ENCODE measurements at regions not wholly inside any gene's neighbourhood (a gene's known extent, or its start where the extent isn't known, plus 50 kb on each side); places are given as distances from the start of the nearest gene placed in this dataset.
A peak's percentile ranks its signal among the peaks of the same experiment; 100 is the strongest.

- H3K36me3 ChIP-seq: no peaks in the 10 kb centered on the region
- H3K4me1 ChIP-seq: no peaks in the 10 kb centered on the region
- TF ChIP-seq, protein P1, sequence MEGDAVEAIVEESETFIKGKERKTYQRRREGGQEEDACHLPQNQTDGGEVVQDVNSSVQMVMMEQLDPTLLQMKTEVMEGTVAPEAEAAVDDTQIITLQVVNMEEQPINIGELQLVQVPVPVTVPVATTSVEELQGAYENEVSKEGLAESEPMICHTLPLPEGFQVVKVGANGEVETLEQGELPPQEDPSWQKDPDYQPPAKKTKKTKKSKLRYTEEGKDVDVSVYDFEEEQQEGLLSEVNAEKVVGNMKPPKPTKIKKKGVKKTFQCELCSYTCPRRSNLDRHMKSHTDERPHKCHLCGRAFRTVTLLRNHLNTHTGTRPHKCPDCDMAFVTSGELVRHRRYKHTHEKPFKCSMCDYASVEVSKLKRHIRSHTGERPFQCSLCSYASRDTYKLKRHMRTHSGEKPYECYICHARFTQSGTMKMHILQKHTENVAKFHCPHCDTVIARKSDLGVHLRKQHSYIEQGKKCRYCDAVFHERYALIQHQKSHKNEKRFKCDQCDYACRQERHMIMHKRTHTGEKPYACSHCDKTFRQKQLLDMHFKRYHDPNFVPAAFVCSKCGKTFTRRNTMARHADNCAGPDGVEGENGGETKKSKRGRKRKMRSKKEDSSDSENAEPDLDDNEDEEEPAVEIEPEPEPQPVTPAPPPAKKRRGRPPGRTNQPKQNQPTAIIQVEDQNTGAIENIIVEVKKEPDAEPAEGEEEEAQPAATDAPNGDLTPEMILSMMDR (IDR thresholded peaks at IDR 0.05): no peak
- TF ChIP-seq POLR2A (IDR thresholded peaks at IDR 0.05): no peak
- H3K9me3 ChIP-seq: no peaks in the 10 kb centered on the region
- H3K4me3 ChIP-seq: no peak overlapping the region
- H3K27ac ChIP-seq: no peak overlapping the region
- H3K27me3 ChIP-seq: no peaks in the 10 kb centered on the region
- peak in 2 of 3 donors; percentile 9 to 42 for DNase-seq
These were observed 105.9 kb upstream of the HS6ST1 start for GRCh38 chr2:128424406-128425171.

DNA sequence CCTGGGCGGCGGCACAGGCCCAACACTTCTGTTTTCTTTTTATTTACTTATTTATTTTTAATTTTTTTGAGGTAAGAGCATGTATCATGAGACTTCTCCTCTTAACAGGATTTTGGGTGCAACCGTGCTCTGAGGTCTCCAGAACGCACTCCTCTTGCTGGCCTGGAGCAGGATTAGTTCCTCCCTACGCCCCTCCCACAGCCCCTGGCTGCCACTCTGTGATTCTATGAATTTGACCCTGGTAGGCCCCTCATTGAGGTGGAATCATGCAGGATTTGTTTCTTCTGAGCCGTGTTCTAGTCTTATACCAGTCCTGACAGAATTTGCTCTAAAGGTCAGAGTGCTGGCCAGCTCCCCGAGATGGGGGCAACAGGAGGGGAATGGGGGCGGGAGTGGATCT is 106.5 kb upstream of the HS6ST1 start:
- Histone ChIP-seq H3K36me3 (no peaks in the 10 kb centered on the region), H3K9me3 (no peaks in the 10 kb centered on the region), H3K4me1 (no peaks in the 10 kb centered on the region), H3K27ac (no peak overlapping the region), H3K4me3 (no peak overlapping the region), H3K27me3 (no peaks in the 10 kb centered on the region)
- no peak for TF ChIP-seq POLR2A (IDR thresholded peaks at IDR 0.05)
- TF ChIP-seq, protein P1 (IDR thresholded peaks at IDR 0.05): no peak
- peak in 1 of 3 donors; percentile 15 for DNase-seq

DNA sequence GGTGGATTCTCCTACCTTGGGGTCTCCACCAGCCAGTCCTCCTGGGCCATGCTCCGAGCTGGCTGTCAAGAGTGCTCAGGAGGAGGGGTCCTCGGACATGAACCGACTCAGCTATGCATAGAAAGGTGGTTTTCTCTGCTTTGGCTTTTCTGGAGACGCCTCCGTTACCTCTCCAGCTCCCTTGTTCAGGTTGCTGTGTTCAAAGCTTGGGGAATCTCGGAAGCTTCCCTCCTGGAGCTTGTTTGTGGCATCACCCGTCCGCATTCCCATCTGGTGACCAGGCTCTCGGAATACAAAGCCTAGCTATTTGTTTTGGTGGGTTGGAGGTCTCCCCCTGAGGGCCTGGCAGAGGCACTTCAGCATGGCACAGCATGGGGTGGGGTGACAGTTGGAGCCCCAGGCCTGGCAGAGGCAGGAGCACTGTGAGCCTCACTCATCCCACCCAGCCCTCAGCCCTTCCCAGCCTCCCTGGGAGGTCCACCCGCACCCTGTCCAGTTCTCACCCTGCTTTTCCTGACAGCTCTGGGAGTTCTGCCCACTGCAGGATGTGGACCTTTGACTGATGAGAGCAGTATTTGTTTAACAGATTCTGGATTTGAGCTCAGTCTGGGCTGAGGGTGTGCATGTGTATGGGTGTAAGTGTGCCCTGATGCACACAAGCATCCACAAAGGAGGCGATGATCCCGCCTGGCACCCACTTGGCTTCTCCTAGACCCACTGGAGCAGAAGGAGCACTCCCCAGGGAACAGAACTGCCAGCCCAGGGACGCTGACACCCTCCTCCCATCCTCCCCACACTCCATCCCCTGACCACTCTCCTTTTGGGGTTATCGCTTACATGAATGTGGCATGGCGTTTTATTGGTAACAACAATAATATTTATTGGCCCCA is 107.3 kb upstream of the HS6ST1 start:
- Histone ChIP-seq H3K36me3 (no peaks in the 10 kb centered on the region), H3K27ac (no peak overlapping the region), H3K27me3 (no peaks in the 10 kb centered on the region), H3K4me1 (no peaks in the 10 kb centered on the region), H3K4me3 (no peak overlapping the region), H3K9me3 (no peaks in the 10 kb centered on the region)
- no peak for TF ChIP-seq POLR2A (IDR thresholded peaks at IDR 0.05)
- TF ChIP-seq, protein P1 (IDR thresholded peaks at IDR 0.05): no peak
- DNase-seq: peak in 2 of 3 donors; percentile 32 to 41

- TF ChIP-seq POLR2A (IDR thresholded peaks at IDR 0.05): no peak
- TF ChIP-seq, protein P1 (IDR thresholded peaks at IDR 0.05): no peak
- H3K27ac ChIP-seq: no peak overlapping the region
- H3K27me3 ChIP-seq: no peaks in the 10 kb centered on the region
- H3K4me3 ChIP-seq: no peak overlapping the region
- H3K36me3 ChIP-seq: no peaks in the 10 kb centered on the region
- H3K9me3 ChIP-seq: no peaks in the 10 kb centered on the region
- peak in 1 of 3 donors; percentile 7 for DNase-seq
- H3K4me1 ChIP-seq: no peaks in the 10 kb centered on the region
These were observed 108.7 kb upstream of the HS6ST1 start for GRCh38 chr2:128427413-128427755.

- DNase-seq: no peak
- no peaks in the 10 kb centered on the region for H3K36me3 ChIP-seq
- H3K27me3 ChIP-seq: no peaks in the 10 kb centered on the region
- H3K4me1 ChIP-seq: no peaks in the 10 kb centered on the region
- no peak for TF ChIP-seq POLR2A (IDR thresholded peaks at IDR 0.05)
- TF ChIP-seq, protein P1 (IDR thresholded peaks at IDR 0.05): no peak
- no peaks in the 10 kb centered on the region for H3K9me3 ChIP-seq
- no peak overlapping the region for H3K4me3 ChIP-seq
- no peak overlapping the region for H3K27ac ChIP-seq
These were observed 109.7 kb upstream of the HS6ST1 start for GRCh38 chr2:128428415-128428814.

Measured in Peyer's patch (tissue), 4 donors.